Sigmoid colon (tissue), 6 donors: ENCODE measurements at regions not wholly inside any gene's neighbourhood (a gene's known extent, or its start where the extent isn't known, plus 50 kb on each side); places are given as distances from the start of the nearest gene placed in this dataset.

Experiments used
- DNase-seq: peaks from one replicate; pipeline ENCODE4 v3.0.0-alpha.2; 2019
- H3K27ac ChIP-seq, 4 donors: fragments of 200-600 bp; sonication (generic); one replicate each; pipeline ENCODE4 v1.5.1; 2016 to 2019; ENCODE audit warnings: mild to moderate bottlenecking in 1 of 4
- H3K27me3 ChIP-seq, 3 donors: fragments of 200-600 bp; sonication (generic); one replicate each; pipeline ENCODE4 v1.5.1; 2019; ENCODE audit warnings: mild to moderate bottlenecking in 1 of 3
- H3K36me3 ChIP-seq, 4 donors: fragments of 200-600 bp; sonication (generic); one replicate each; pipeline ENCODE4 v1.5.1; 2016 to 2019
- H3K4me1 ChIP-seq, 4 donors: fragments of 200-600 bp; sonication (generic); one replicate each; pipeline ENCODE4 v1.5.1; 2017 to 2019
- H3K4me3 ChIP-seq, 4 donors: fragments of 200-600 bp; sonication (generic); one replicate each; pipeline ENCODE4 v1.5.1; 2017 to 2019; ENCODE audit warnings: mild to moderate bottlenecking in 2 of 4, moderate library complexity in 1 of 4
- H3K9me3 ChIP-seq, 4 donors: fragments of 200-600 bp in 3 of 4; sonication (generic) in 3 of 4; one replicate each; pipeline versions ENCODE4 v1.5.1 to v1.6.1; 2013 to 2019
- CTCF ChIP-seq, 4 experiments: fragments of 450-650 bp in 3 of 4; fragments of 200-600 bp in 1 of 4; IDR thresholded peaks; one replicate each; pipeline ENCODE4 v1.5.1; 2016 to 2019; ENCODE audit warnings: antibody characterized with exemption in 4 of 4, mild to moderate bottlenecking in 3 of 4, moderate library complexity in 2 of 4
- EP300 ChIP-seq, 4 donors: sonication (generic); formaldehyde crosslinking; IDR thresholded peaks; one replicate each; pipeline ENCODE4 v1.6.1; 2017; ENCODE audit warnings: antibody characterized with exemption in 4 of 4
- POLR2A ChIP-seq, 2 donors: fragments of 450-650 bp; IDR thresholded peaks; one replicate each; pipeline ENCODE4 v1.6.1; 2016; ENCODE audit warnings: antibody characterized with exemption in 2 of 2, mild to moderate bottlenecking in 2 of 2, moderate library complexity in 2 of 2
- POLR2AphosphoS5 ChIP-seq, 4 donors: sonication (generic); formaldehyde crosslinking; IDR thresholded peaks; one replicate each; pipeline ENCODE4 v1.6.1; 2017; ENCODE audit warnings: antibody characterized with exemption in 4 of 4
- WGBS, 2 donors: extraction: QIAGEN DNeasy Blood & Tissue Kit; methylation state at CpG; one replicate each; pipeline ENCODE4 v1.1.7; 2013; 5-methylcytosine and 5-hydroxymethylcytosine counted together
- intact Hi-C: fragments of 100-400 bp; cut with DNase I; formaldehyde crosslinking; loops from one replicate; pipeline ENCODE4 v1.15.1; 2023
- donor health status: healthy with polysubstance abuse.
- donor health status: healthy.

- 92 to 97% methylated on average over 7 of the region's 7 CpGs for WGBS, 2 donors
- TF ChIP-seq POLR2AphosphoS5 (IDR thresholded peaks at IDR 0.05) (no peak), POLR2A (IDR thresholded peaks at IDR 0.05) (no peak), EP300 (IDR thresholded peaks at IDR 0.05) (no peak), CTCF (IDR thresholded peaks at IDR 0.05) (no peak)
- Histone ChIP-seq H3K27ac (no peak overlapping the region), H3K27me3 (no peaks in the 10 kb centered on the region), H3K36me3 (no peaks in the 10 kb centered on the region), H3K9me3 (no peaks in the 10 kb centered on the region), H3K4me1 (no peaks in the 10 kb centered on the region), H3K4me3 (no peak overlapping the region)
- intact Hi-C loops: no loop called here
- no peak for DNase-seq
These were observed 505.2 kb upstream of the RGMB start for GRCh38 chr5:98268162-98268860.

DNA sequence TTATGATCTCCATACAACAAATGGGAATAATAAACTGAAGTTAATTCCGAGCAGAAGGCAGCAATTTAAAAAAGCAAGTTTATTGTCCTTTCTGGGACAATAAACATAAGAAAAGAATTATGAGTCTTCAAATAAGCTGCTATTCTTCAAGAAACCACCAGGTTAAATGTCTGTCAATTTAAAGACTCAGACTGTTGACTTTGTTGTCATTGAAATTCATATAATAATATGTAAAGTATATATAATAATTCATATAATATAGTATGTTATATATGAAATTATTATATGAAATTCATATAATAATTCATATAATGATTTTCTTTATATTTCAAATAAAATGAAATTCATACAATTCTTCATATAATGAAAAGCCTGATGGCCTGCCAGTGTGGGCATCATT, 497.5 kb upstream of the RGMB start:
- 20 to 70% methylated on average over 1 of the region's 1 CpG for WGBS, 2 donors
- H3K27ac ChIP-seq: no peak overlapping the region
- no peak for TF ChIP-seq CTCF (IDR thresholded peaks at IDR 0.05)
- TF ChIP-seq POLR2A (IDR thresholded peaks at IDR 0.05): no peak
- no peak for TF ChIP-seq POLR2AphosphoS5 (IDR thresholded peaks at IDR 0.05)
- no peak for TF ChIP-seq EP300 (IDR thresholded peaks at IDR 0.05)

DNA sequence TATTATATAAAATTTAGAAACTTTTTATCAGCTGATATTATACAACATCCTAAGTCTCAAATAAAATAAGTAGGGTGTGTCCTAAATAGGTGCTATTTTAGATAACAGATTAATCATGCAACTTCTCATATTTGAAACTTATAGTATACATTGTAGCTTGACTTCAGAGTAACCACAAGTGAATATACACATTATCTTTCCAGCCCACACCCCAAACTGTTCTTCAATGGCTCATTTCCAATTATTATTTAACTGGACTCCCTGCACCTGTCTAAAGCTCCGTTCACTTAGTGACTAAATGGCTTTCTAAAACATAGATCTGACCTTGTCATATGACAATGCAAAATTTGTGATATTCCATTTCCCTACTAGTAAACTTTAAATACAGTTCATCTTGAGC, 490.9 kb upstream of the RGMB start:
- H3K27me3 ChIP-seq: no peaks in the 10 kb centered on the region
- TF ChIP-seq EP300 (IDR thresholded peaks at IDR 0.05) (no peak), POLR2AphosphoS5 (IDR thresholded peaks at IDR 0.05) (no peak), POLR2A (IDR thresholded peaks at IDR 0.05) (no peak), CTCF (IDR thresholded peaks at IDR 0.05) (no peak)
- H3K4me3 ChIP-seq: no peak overlapping the region
- no peak for DNase-seq
- no peaks in the 10 kb centered on the region for H3K36me3 ChIP-seq
- intact Hi-C loops: no loop called here
- no peaks in the 10 kb centered on the region for H3K4me1 ChIP-seq
- no peaks in the 10 kb centered on the region for H3K9me3 ChIP-seq
- H3K27ac ChIP-seq: no peak overlapping the region
- 52 to 84% methylated on average over 1 of the region's 1 CpG for WGBS, 2 donors

More for the DNA sequence above, 497.5 kb upstream of the RGMB start:
- Histone ChIP-seq H3K4me3 (no peak overlapping the region), H3K27me3 (no peaks in the 10 kb centered on the region), H3K4me1 (no peaks in the 10 kb centered on the region), H3K36me3 (no peaks in the 10 kb centered on the region), H3K9me3 (no peaks in the 10 kb centered on the region)
- DNase-seq: no peak
- intact Hi-C loops: no loop called here

DNA sequence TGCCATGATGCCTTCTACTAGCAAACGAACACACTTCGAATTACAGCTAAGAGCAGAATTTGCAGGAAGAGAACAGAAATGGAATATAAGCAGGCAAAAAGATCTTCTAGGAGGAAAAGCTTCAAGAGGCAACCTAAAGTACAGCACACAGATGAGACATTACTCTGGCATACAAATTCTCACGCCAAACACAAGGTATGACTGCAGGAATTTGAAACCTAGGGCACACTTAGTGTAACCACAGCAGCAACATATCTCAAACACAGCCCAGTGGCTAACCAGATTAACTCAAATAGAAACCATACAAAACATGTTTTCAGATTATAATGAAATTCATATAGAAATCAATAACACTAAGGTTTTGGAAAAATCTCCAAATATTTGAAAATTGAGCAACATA, 481.0 kb upstream of the RGMB start:
- H3K36me3 ChIP-seq: no peaks in the 10 kb centered on the region
- TF ChIP-seq POLR2AphosphoS5 (IDR thresholded peaks at IDR 0.05) (no peak), CTCF (IDR thresholded peaks at IDR 0.05) (no peak), EP300 (IDR thresholded peaks at IDR 0.05) (no peak), POLR2A (IDR thresholded peaks at IDR 0.05) (no peak)
- H3K27ac ChIP-seq: no peak overlapping the region
- no peaks in the 10 kb centered on the region for H3K4me1 ChIP-seq
- no peak overlapping the region for H3K4me3 ChIP-seq
- intact Hi-C loops: no loop called here
- H3K27me3 ChIP-seq: no peaks in the 10 kb centered on the region
- H3K9me3 ChIP-seq: no peaks in the 10 kb centered on the region
- no peak for DNase-seq
- 92 to 94% methylated on average over 3 of the region's 3 CpGs for WGBS, 2 donors

GRCh38 chr5:98296426-98296825, 477.0 kb upstream of the RGMB start:
- 87 to 90% methylated on average over 3 of the region's 3 CpGs for WGBS, 2 donors
- TF ChIP-seq EP300 (IDR thresholded peaks at IDR 0.05) (no peak), CTCF (IDR thresholded peaks at IDR 0.05) (no peak), POLR2A (IDR thresholded peaks at IDR 0.05) (no peak), POLR2AphosphoS5 (IDR thresholded peaks at IDR 0.05) (no peak)

More at GRCh38 chr5:98296426-98296825, 477.0 kb upstream of the RGMB start:
- intact Hi-C loops: no loop called here
- DNase-seq: no peak
- Histone ChIP-seq H3K27ac (no peak overlapping the region), H3K4me3 (no peak overlapping the region), H3K9me3 (no peaks in the 10 kb centered on the region), H3K27me3 (no peaks in the 10 kb centered on the region), H3K36me3 (no peaks in the 10 kb centered on the region), H3K4me1 (no peaks in the 10 kb centered on the region)
